Neural cell (in vitro differentiated cells): ENCODE measurements at regions not wholly inside any gene's neighbourhood (a gene's known extent, or its start where the extent isn't known, plus 50 kb on each side); places are given as distances from the start of the nearest gene placed in this dataset.
"Not testable (repeated sequence)": the region's sequence is repeated elsewhere in the genome, so short reads cannot be mapped to it uniquely, and the experiment has no call there.

ENCODE experiments used
- EP300 ChIP-seq: fragments of 450-650 bp; conservative IDR thresholded peaks from 2 replicates; pipeline ENCODE4 v1.6.1; 2014; ENCODE audit warnings: antibody characterized with exemption, mild to moderate bottlenecking, moderate library complexity; ENCODE audit not compliant: poor library complexity, severe bottlenecking
- EZH2 ChIP-seq: fragments of 200-600, 300-800 bp; shearing (Covaris generic), sonication (generic); IDR thresholded peaks from 2 replicates; pipeline ENCODE4 v1.6.1; 2014; ENCODE audit warnings: antibody characterized with exemption, low read length, borderline replicate concordance, mild to moderate bottlenecking; ENCODE audit not compliant: insufficient read depth, poor library complexity, severe bottlenecking
- RAD21 ChIP-seq: fragments of 450-650 bp; conservative IDR thresholded peaks from 2 replicates; pipeline ENCODE4 v1.6.1; 2014; ENCODE audit warnings: antibody characterized with exemption, mild to moderate bottlenecking, moderate library complexity
- SMC3 ChIP-seq: fragments of 450-650 bp; conservative IDR thresholded peaks from 2 replicates; pipeline ENCODE4 v1.6.1; 2014; ENCODE audit warnings: antibody characterized with exemption, mild to moderate bottlenecking, moderate library complexity; ENCODE audit not compliant: poor library complexity
- TAF1 ChIP-seq: IDR thresholded peaks from 2 replicates; pipeline ENCODE4 v1.6.1; 2012; ENCODE audit warnings: low read depth
- TF ChIP-seq, protein P1 (sequence below): fragments of 450-650 bp; IDR thresholded peaks from 2 replicates; pipeline ENCODE4 v1.5.1; 2014; ENCODE audit warnings: antibody characterized with exemption, mild to moderate bottlenecking, moderate library complexity; ENCODE audit not compliant: poor library complexity, severe bottlenecking
- TF ChIP-seq, protein P2 (sequence below): IDR thresholded peaks from 2 replicates; pipeline ENCODE4 v1.6.1; 2012; ENCODE audit warnings: borderline replicate concordance

- TF ChIP-seq TAF1, EP300, EZH2, SMC3, RAD21: not testable (repeated sequence)
- TF ChIP-seq, protein P1, sequence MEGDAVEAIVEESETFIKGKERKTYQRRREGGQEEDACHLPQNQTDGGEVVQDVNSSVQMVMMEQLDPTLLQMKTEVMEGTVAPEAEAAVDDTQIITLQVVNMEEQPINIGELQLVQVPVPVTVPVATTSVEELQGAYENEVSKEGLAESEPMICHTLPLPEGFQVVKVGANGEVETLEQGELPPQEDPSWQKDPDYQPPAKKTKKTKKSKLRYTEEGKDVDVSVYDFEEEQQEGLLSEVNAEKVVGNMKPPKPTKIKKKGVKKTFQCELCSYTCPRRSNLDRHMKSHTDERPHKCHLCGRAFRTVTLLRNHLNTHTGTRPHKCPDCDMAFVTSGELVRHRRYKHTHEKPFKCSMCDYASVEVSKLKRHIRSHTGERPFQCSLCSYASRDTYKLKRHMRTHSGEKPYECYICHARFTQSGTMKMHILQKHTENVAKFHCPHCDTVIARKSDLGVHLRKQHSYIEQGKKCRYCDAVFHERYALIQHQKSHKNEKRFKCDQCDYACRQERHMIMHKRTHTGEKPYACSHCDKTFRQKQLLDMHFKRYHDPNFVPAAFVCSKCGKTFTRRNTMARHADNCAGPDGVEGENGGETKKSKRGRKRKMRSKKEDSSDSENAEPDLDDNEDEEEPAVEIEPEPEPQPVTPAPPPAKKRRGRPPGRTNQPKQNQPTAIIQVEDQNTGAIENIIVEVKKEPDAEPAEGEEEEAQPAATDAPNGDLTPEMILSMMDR, result not testable (repeated sequence)
- TF ChIP-seq, protein P2, sequence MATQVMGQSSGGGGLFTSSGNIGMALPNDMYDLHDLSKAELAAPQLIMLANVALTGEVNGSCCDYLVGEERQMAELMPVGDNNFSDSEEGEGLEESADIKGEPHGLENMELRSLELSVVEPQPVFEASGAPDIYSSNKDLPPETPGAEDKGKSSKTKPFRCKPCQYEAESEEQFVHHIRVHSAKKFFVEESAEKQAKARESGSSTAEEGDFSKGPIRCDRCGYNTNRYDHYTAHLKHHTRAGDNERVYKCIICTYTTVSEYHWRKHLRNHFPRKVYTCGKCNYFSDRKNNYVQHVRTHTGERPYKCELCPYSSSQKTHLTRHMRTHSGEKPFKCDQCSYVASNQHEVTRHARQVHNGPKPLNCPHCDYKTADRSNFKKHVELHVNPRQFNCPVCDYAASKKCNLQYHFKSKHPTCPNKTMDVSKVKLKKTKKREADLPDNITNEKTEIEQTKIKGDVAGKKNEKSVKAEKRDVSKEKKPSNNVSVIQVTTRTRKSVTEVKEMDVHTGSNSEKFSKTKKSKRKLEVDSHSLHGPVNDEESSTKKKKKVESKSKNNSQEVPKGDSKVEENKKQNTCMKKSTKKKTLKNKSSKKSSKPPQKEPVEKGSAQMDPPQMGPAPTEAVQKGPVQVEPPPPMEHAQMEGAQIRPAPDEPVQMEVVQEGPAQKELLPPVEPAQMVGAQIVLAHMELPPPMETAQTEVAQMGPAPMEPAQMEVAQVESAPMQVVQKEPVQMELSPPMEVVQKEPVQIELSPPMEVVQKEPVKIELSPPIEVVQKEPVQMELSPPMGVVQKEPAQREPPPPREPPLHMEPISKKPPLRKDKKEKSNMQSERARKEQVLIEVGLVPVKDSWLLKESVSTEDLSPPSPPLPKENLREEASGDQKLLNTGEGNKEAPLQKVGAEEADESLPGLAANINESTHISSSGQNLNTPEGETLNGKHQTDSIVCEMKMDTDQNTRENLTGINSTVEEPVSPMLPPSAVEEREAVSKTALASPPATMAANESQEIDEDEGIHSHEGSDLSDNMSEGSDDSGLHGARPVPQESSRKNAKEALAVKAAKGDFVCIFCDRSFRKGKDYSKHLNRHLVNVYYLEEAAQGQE, result not testable (repeated sequence)
These were observed 151.9 kb upstream of the PABPC3 start for GRCh38 chr13:24944073-24944472.
